ENCODE measurements at regions not wholly inside any gene's neighbourhood (a gene's known extent, or its start where the extent isn't known, plus 50 kb on each side); places are given as distances from the start of the nearest gene placed in this dataset.

GRCh38 chr1:5348732-5349465 is 643.3 kb downstream of the NPHP4 start:
- Histone ChIP-seq H3K4me1 (no peaks in the 10 kb centered on the region), H3K27me3 (peaks cover 0 to 14% (median 0%) of the 10 kb centered on the region in 3 donors), H3K4me3 (no peak overlapping the region), H3K9me3 (no peaks in the 10 kb centered on the region), H3K27ac (no peak overlapping the region), H3K36me3 (no peaks in the 10 kb centered on the region)
- DNase-seq, result no peak
- intact Hi-C loops (cut with DNase I; ENCODE audit: low total_unique reads), result no loop called here
- WGBS, 5 donors, result 84 to 89% (median 88%) methylated on average over 15 of the region's 15 CpGs
- no peak for TF ChIP-seq POLR2AphosphoS5 (IDR thresholded peaks at IDR 0.05)
- no peak for TF ChIP-seq POLR2A (IDR thresholded peaks at IDR 0.05)
- no peak for TF ChIP-seq EP300 (IDR thresholded peaks at IDR 0.05)
- TF ChIP-seq, protein P1, sequence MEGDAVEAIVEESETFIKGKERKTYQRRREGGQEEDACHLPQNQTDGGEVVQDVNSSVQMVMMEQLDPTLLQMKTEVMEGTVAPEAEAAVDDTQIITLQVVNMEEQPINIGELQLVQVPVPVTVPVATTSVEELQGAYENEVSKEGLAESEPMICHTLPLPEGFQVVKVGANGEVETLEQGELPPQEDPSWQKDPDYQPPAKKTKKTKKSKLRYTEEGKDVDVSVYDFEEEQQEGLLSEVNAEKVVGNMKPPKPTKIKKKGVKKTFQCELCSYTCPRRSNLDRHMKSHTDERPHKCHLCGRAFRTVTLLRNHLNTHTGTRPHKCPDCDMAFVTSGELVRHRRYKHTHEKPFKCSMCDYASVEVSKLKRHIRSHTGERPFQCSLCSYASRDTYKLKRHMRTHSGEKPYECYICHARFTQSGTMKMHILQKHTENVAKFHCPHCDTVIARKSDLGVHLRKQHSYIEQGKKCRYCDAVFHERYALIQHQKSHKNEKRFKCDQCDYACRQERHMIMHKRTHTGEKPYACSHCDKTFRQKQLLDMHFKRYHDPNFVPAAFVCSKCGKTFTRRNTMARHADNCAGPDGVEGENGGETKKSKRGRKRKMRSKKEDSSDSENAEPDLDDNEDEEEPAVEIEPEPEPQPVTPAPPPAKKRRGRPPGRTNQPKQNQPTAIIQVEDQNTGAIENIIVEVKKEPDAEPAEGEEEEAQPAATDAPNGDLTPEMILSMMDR (IDR thresholded peaks at IDR 0.05), result no peak

DNA sequence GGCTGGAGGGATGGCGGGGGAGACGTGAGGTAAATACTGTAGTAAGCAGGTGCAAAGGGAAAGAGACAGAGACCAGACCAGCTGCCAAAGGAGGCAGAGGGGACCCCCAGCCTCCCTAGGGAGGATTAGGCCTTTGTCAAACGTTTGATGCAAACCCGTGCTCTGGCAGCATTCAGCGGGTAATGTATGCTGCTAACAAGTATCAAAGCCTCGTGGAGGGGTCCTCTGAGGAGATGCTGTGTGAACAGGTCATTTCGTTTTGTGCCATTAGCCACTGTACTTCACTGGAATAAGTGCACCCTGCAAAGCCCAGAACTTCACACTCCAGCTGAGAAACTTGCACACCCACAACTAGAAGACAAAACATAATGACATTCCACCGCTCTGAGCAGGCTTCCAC is 644.5 kb downstream of the NPHP4 start:
- no peak overlapping the region for H3K27ac ChIP-seq
- no peak overlapping the region for H3K4me3 ChIP-seq
- DNase-seq, result no peak
- WGBS, 5 donors, result 73 to 81% (median 77%) methylated on average over 8 of the region's 8 CpGs
- no peaks in the 10 kb centered on the region for H3K9me3 ChIP-seq
- no peaks in the 10 kb centered on the region for H3K4me1 ChIP-seq
- H3K36me3 ChIP-seq, result no peaks in the 10 kb centered on the region
- H3K27me3 ChIP-seq, result peaks cover 0 to 14% (median 0%) of the 10 kb centered on the region in 3 donors
- intact Hi-C loops (cut with DNase I; ENCODE audit: low total_unique reads), result no loop called here
- TF ChIP-seq POLR2A (IDR thresholded peaks at IDR 0.05) (no peak), EP300 (IDR thresholded peaks at IDR 0.05) (no peak), POLR2AphosphoS5 (IDR thresholded peaks at IDR 0.05) (no peak)
- TF ChIP-seq, protein P1 (IDR thresholded peaks at IDR 0.05), result no peak

GRCh38 chr1:5345556-5345955 is 646.7 kb downstream of the NPHP4 start:
- Histone ChIP-seq H3K27ac (no peak overlapping the region), H3K4me3 (no peak overlapping the region), H3K27me3 (peaks cover 0 to 22% (median 0%) of the 10 kb centered on the region in 3 donors), H3K9me3 (no peaks in the 10 kb centered on the region), H3K36me3 (no peaks in the 10 kb centered on the region), H3K4me1 (no peaks in the 10 kb centered on the region)
- intact Hi-C loops (cut with DNase I; ENCODE audit: low total_unique reads), result no loop called here
- WGBS, 5 donors, result 78 to 85% (median 81%) methylated on average over 8 of the region's 8 CpGs
- no peak for DNase-seq
- TF ChIP-seq, protein P1 (IDR thresholded peaks at IDR 0.05), result no peak
- TF ChIP-seq POLR2A (IDR thresholded peaks at IDR 0.05), result no peak
- no peak for TF ChIP-seq POLR2AphosphoS5 (IDR thresholded peaks at IDR 0.05)
- no peak for TF ChIP-seq EP300 (IDR thresholded peaks at IDR 0.05)

DNA sequence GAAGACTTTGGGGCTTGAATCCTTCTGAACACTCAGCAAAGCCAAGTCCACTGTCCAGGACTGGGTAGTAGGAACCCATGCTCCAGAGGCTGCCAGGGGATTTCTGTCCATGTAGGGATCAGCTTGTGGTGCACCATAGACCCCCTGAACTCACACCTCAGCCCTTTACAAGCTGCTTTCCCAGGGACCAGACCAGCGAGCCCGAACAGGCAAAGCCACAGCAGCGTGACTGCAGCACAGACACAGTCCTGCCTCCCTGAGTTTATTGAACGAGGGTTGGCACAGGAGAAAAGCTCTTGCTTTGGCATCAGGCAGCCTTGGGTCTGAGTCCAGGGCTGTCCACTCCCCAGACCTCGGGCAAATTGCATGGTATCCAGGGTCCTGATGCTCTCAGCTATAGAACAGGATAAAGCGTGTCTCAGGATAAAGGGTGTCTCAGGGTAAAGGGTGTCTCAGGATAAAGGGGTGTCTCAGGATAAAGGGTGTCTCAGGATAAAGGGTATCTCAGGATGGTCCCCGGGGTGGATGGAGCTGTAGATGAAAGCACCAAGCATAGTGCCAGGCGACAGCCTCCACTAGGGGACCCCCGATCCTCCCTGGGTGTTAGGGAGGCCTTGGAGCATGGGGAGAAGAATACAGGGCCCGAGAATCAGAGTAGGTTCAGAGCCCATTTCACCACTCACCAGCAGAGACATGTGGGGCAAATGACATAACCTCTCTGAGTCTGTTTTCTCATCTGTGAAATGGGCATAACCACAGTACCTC is 648.8 kb downstream of the NPHP4 start:
- Histone ChIP-seq H3K9me3 (no peaks in the 10 kb centered on the region), H3K4me3 (no peak overlapping the region), H3K27ac (no peak overlapping the region), H3K36me3 (no peaks in the 10 kb centered on the region), H3K4me1 (no peaks in the 10 kb centered on the region), H3K27me3 (peaks cover 0 to 8% (median 0%) of the 10 kb centered on the region in 3 donors)
- TF ChIP-seq EP300 (IDR thresholded peaks at IDR 0.05) (no peak), POLR2A (IDR thresholded peaks at IDR 0.05) (no peak), POLR2AphosphoS5 (IDR thresholded peaks at IDR 0.05) (no peak)
- TF ChIP-seq, protein P1 (IDR thresholded peaks at IDR 0.05), result no peak
- intact Hi-C loops (cut with DNase I; ENCODE audit: low total_unique reads), result no loop called here
- WGBS, 5 donors, result 76 to 83% (median 80%) methylated on average over 8 to 10 of the region's 10 CpGs
- DNase-seq, result no peak
